Superior temporal gyrus (tissue), 1 donor: ENCODE measurements at regions not wholly inside any gene's neighbourhood (a gene's known extent, or its start where the extent isn't known, plus 50 kb on each side); places are given as distances from the start of the nearest gene placed in this dataset.

Source experiments
- DNase-seq: peaks from one replicate; pipeline ENCODE4 v3.0.0-alpha.2; 2016; ENCODE audit errors: extremely low spot score

DNA sequence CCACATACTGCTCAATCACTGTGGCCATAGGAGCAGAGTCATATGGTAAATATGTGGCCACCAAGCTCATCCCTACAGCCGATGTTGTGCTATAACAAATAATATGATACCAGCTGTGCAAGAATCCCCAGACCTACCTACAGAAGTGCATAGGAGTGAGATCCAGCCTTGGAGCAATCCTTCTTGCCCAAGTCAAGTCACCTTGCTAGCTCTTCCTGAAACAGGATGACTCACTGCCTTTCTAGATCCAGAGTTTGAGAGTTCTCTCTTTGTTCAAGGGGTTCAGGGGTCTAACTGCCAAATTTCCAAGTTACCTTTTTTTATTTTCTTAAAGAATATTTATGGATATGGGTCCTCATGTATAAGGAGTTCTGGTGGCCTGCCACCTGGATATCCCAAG, 195.7 kb upstream of the MAN1A1 start:
- no peak for DNase-seq

DNA sequence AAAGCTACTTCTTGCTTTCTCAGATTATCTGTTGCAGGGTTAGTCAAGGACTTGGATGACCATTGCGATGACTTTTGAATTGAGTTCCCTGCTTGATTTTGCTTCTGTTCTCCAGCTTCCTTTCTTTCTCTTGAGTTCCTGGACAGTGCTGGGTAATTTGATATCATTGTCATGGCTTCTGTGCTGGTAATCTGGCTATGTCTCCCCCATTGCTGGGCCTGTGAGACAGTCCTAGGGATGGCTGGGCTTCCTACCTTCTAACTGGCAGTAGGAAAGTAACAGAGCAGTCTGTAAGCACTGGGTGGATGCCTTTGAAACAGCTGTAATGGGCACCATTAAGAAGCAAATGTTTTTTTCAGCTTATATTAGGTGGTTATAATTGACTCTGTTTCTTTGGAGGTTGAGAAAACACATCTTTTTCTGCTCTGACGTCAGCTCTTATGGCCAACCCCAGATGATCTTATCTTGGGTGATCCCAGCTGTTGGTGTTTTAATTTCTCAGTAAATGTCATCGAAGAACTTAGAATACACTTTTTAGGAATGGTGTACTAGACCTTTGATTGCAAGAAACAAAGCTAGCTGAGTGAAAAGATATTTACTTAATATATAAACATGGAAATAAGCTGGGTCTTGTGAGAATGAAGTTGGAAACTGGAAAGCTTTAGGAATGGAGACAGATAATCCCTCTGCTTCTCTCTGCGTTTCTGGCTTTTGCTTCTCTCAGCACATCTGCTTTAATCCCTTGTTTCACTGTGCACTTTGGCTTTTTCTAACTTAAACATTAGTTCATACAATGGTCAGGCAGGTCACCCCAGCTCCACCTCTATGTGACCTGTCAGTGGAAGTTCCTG, 195.0 kb upstream of the MAN1A1 start:
- no peak for DNase-seq

DNA sequence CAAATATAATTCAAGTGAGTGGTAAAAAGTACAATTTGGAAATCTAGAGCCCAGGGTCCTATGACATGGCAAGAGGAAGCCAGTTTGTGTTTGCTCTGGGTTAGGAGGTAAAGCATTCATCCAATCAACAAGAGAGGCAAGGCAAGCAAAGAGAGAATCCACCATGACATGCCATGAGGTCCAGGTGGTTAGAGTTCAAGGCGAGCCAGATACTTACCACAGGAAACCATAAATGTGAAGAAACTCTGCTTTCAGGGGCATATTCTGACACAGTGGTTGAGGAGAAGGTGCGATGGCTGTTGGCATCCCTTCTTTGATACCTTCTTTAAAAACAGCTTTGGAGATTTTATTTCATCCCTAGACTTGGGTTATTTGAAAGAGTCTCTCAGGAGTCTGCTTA, 193.8 kb upstream of the MAN1A1 start:
- DNase-seq, result no peak

DNA sequence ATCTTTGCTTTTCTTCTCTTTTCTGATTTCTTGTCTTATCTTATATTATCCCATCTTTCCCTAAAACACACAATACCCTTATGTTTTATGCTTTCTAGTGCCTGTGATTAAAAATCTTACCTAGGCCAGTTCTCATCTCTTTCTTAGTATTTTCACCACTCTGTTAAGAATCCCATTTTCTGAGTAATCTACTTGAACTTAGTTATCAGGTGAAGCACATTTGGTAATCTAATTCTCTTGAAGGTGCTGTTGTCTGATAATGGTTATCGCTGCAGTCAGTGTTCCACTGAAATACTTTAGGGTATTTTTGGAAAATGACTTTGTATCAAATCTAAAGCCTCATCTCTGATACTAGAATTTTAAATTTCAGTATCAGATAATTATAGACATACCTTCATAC, 192.5 kb upstream of the MAN1A1 start:
- no peak for DNase-seq

DNA sequence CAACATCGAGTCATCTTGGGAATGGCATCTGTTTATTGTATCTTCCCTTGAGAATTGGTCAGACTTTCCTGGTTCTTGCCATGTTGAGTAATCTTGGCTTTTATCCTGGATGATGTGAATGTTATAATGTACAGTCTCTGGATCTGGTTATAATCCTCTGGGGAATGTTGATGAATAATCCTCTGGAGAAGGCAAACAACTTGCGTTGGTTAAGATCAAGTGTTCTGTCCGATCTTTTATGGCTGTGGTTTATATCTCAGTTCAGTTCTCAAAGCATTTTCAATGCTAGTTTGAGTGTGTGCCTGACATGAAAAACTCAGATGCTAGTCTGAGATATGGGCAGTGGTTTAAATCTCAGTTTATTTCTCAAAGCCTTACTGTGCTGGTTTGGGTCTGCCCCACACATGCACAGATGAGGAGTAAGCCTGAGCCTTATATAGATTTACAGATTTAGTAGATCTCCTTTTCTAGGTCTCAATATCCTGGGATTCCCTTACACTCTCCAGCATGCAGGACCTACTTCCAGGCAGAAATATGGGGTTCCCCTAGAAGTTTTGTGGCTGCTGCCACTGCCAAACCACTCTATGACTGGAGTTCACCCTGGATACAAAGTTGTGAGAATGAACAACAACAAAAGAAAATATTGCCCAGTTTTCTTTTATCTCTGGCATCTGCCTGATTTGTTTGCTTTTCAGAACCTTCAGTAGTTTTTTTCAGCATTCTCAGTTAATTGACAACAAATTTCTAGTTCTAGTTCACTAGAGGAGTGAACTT, 191.8 kb upstream of the MAN1A1 start:
- DNase-seq, result no peak

DNA sequence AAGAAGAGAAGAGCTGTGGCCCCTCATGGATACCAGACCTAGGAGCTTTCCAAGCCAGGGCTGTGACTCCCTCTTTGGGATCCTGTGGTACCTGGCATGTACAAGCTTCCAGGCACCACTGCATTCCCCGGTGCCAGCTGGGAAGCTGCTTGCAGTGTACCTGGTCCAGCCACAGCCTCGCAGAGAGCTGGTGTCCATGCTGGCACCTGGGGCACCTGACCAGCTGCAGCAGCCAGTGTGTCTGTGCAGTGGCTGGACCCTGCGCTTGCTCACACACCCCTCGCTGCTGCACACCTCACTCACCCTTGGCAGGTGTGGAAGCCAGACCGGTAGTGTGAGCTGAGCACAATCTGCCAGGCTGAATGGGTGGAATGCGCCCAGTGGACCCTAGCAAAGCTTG, 190.9 kb upstream of the MAN1A1 start:
- DNase-seq, result no peak

DNA sequence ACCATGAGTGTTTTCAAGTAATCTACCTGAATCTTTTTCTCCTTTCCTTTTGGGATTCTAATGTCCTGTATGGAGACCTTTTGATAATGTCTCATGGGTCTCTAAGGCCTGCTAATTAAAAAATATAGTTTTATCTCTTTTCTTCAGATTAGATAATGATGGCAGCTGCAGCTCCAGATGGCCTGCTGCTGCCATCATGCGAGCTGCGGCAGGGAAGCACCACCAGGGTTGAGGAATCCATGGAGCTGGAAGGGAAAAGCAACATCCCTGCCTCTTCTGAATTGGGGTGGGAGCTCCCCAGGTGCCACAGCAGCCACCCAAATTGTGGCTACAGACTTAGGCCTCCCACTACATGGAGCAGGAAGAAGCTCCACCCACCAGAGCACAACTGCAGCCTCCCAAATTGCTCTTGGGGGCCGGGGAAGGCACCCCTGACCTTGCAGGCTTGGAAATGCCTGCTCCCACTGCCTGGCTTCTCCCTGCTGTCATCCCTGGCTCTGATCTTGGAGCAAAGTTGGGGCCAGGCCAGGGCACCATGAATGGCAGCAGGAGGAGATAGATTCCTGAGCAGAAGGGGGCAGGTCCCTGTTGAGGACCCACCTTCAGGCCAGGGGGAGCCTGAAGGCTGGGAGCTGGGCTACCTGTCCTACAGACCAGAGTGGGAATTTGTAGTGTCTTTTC, 189.6 kb upstream of the MAN1A1 start:
- DNase-seq, result no peak

DNA sequence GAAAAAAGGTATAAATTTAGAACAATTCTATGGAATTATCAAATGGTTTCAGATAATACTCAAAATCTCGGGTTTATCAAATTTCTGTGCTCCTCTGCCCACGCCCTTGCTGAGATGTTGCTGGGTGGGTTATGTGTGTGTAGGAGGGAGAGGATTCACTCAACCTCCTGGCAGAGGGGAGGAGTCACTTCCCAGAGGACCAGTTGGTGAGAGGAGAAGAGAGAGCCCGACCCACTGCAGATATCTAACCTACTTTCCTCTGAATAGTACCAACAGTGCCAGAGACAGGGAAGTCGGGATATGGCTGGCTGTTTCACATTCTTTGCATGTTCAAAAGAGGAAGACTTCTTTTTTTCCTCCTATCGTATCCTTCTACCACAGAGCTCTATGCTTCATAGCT, 187.1 kb upstream of the MAN1A1 start:
- no peak for DNase-seq

DNA sequence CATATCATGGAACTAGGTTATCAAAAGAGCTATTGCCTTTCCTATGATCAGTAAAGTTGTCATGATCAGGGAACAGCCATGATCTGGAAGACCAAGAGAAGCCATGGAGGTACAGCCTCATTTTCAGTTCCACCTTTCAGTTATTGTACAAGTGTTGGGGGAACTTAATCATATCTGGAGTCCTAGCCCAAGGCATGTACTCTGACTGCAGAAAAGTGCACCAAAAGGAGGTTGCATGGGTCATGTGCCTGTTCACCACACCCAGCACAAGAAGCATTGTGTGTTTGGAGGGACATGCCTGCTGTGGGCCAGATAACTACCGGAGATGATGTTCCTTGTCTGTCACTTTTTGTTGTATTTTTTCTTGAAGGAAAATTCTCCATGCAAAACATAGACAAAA, 185.8 kb upstream of the MAN1A1 start:
- DNase-seq, result no peak

DNA sequence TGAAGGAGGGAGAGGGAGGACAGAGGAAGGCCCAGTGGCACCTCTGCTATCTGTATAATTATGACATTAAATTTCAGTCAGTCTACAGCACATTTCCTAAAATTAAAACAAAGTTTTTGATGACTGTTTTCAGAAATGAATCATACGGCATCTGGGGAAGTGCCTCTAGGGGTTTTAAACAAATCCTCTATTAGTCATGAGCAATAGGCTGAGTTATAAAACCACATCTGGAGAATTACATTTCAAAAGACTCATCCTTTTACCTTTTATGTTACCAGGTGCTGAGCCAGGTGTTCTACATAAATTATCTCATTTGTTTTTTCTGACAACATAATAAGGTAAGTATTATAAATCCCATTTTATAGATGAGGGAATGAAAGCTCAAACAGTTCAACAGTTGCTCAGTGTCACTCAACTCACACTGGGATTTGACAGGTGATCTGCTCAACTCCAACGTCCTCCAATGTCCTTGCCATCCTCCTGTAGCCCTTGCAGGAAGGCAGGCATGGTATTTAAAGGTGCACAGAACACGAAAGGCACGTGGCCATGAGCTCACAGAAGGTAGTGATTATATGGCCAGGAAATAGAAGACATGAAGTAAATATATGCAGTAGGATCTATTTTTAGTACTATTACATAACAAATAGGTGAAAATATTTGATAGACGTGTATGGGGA, 184.2 kb upstream of the MAN1A1 start:
- DNase-seq, result no peak

DNA sequence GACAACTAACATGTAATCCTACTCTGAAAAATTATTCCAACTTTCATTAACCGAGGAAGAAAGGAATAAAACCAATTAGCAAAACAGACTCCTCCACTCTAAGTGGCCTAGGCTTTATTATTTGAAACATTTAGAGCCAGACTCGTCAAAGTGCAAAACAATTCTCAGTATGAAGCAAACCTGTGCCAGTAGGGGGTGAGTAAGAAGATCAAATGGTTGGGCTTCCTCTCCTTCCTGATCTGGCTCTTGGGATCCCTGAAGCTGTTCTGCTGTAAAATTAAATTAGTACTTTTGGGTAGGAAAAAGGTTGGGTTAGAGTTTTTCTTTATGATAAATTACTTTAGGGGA, 177.6 kb upstream of the MAN1A1 start:
- DNase-seq, result no peak

DNA sequence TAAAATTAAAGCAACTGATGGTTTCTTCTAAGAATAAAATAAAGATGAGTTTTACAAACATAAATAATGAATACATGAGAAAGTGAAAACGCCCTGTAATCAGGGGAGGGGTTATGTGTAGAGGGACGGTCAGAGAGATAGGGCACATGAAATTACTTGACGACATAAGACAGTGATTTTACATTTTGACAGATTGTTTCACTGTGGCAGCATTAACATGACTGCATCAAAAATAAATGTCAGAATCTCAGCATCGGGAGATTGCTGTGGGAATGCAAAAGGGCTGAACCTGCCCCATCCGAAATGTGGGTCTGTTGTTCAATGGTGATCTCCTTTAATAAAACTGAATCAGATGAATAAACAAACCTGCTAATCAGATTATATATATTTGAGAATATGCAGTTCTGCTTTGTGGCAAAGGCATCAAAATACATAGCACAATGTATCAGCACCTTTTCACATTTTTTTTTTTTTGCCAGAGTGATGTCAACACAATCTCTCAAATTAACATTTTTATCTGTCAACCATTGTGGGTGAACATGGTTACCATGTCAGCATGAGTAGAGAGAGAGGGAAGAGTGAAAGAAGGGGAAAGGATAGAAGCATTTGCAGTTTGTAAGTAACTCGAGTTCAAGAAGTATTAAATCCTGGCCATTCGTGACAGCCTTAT, 177.1 kb upstream of the MAN1A1 start:
- no peak for DNase-seq

DNA sequence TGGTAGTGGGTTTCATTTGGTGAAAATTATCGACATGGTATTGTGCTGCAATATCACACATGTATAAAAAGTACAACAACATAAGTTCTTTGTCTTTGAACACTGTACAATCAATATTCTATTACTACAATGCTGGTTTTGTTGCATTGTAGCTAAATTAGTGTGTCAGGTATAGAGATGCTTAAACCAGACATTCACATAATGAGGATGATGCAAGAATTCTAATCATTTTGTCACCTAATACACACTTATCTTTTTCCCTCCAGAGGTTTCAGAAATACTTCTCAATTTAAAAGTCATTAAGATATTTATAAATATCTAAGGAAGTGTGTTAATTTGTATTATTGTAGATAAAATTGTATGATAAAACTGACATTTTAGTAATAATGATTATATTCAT, 174.8 kb upstream of the MAN1A1 start:
- DNase-seq, result no peak

DNA sequence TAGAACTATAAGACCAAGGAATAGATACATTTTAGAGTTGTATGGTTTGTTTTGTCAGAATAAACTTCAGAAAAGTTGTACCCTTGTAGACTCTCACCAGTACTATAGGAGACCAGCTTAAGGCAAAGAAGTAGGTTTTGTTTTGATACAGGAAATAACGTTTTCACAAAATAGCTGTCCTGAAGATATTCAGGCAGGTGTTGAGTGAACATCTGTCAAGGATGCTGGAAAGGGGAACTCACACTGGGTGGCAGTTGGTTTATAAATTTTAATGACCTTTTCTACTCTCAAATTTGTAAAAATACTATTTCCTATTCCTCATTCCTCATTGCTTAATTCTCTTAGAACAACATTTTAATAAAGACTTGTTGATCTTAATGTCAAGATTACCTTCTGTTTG, 174.0 kb upstream of the MAN1A1 start:
- no peak for DNase-seq

DNA sequence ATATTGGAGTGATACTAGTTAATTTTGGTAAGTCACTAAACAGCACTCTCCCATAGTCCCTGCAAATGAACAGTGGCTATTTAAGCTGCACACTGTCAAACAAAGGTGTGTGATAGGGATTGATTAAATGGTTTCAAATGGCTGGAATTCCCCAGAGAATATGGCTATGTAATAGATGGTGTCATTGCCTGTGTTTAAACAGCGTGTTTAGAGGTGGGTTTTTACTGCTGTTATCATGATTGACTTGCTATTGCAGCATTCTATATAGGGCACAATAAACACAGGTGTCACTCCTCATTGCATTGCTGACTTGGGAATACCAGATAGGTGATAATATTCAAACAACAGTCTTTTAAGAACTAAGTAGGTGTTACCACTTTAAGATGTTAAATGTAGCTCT, 171.7 kb upstream of the MAN1A1 start:
- DNase-seq, result no peak

DNA sequence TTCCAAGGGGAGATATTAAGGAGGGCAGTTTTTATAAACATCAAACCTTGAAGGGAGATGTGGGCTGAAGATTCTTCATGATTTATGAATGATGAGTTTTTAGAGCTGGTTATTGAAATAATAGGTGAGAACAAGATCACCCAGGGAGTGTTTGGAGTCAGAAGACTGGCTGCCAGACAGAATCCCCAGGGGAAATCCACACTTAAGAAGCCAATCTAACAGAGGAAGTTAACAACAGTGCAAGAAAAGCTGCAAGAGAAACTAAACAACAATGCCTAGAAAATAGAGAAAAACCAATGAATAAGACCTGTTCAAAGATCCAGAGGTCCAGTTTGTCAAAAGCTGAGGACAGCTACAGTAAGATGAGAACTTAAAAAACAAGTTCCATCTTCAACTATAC, 167.9 kb upstream of the MAN1A1 start:
- DNase-seq, result no peak

DNA sequence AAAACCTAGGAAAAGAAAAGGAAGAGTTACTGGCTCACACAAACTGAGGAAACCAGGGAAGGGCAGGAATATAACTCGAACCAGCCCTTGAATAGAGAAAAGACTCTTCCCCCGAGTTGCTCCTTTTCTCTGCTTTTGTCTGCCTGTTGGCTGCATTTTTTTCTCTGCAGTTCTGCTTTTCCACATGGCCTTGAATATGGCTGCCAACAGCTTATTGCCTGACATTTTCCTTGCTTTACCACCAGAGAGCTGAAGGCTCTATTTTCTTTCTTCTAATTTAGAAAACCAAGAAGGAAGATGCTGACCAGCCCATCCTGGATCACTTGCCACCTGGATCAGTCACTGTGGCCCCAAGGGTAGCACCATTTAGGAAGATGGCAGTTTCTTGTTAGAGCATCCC, 164.8 kb upstream of the MAN1A1 start:
- no peak for DNase-seq

DNA sequence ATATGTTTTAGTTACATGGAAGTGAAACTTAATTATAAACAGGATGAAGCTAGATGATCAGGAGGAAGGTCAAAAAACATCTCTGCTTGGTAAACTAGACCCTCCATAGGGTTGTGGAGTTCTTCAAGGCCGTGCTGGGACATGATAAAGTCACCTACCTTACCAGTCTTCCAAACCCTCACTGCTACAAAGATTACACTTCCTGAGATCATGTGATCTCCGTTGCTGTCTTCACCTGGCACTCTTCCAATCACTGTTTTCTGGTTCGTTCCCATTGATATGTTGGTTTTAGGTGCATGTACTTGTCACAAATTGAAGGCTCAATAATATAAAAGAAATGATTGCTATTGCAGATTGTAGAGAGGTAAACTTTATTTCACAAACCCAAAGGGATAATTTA, 161.5 kb upstream of the MAN1A1 start:
- DNase-seq, result no peak

DNA sequence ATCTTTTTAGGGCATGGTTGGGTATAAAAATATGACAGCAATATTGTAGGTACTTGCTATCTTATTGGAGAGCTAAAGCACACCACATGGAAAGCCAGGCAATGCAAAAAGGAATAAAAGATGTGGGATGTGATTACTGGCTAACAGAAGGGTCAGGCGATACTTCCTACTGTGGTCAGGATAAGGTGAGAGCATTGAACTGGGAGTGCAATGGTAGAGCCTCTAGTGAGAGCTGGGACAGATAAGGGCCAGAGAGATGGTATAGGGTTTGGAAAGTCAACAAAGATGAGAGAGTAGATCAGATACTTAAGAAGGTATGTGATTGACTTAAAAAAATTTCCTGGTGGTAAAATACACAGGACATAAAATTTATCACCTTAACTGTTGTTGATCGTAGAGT, 160.7 kb upstream of the MAN1A1 start:
- DNase-seq, result no peak

DNA sequence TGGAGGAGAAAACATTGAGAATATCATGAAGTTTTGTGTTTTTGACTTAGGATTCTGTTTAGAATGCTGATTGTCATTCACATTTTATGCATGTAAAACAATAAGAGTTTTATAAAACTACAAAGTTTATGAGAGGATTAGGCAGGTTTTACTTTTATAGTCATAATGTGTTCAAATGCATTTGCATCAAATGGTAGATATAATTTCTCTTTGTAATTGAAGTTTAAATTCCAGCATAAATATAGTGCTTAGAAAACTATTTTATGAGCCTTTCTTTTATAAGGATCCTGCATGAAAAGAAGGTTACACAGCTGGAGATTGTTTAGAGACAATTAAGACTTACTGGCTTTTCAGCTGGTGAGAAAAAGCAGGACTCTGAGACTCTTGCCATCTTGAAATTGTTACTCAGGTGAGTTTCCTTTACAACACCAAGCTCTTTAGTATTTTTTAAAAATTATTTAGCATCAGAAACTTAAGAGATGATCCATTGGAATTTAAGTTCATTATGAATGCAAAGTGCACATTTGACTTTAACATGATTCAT, 157.1 kb upstream of the MAN1A1 start:
- no peak for DNase-seq

DNA sequence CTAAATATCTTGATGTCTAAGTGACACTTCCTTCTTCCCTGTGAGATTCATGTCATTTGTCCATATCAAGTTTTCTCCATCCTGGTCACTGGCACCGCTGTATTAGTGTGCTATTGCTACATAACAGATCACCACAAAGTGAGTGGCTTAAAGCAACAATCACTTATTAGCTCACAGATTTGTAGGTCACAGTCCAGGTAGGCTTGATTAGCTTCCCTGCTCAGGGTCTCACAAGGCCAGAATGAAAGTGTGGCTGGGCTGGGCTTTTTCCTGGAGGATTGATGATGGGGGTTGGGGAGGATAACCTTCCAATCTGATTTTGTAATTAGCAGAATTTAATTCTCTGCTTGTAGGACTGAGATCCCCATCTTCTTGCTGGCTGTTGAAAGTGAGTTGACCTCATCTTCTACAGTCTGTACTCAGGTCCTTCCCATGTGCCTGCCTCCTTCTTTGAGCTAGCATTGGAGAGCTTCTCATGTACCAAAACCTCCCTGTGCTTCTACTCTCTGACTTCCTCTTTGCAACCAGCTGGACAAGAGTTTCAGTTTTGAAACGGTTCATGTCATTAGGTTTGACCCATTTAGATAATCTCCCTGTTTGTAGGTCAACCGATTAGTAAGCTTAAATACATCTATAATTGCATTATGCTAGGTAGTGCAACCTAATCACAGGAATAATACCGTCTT, 152.4 kb upstream of the MAN1A1 start:
- DNase-seq, result no peak
